Endodermal cell (in vitro differentiated cells): ENCODE measurements at regions not wholly inside any gene's neighbourhood (a gene's known extent, or its start where the extent isn't known, plus 50 kb on each side); places are given as distances from the start of the nearest gene placed in this dataset.

ENCODE experiments used
- DNase-seq: peaks from one replicate; pipeline ENCODE4 v3.0.0-alpha.2; 2017
- H3K27ac ChIP-seq: 2 replicates; pipeline ENCODE4 v1.5.1; 2013; ENCODE audit warnings: mild to moderate bottlenecking, low read depth, low read length, moderate library complexity
- H3K27me3 ChIP-seq: 2 replicates; pipeline ENCODE4 v1.6.1; 2013; ENCODE audit warnings: mild to moderate bottlenecking, low read length, moderate library complexity; ENCODE audit not compliant: insufficient read depth, control insufficient read depth, poor library complexity, severe bottlenecking
- H3K36me3 ChIP-seq: 2 replicates; pipeline ENCODE4 v1.7.0; 2013; ENCODE audit warnings: mild to moderate bottlenecking, low read length, moderate library complexity; ENCODE audit not compliant: control insufficient read depth, insufficient read depth
- H3K4me1 ChIP-seq: one replicate; pipeline ENCODE4 v1.7.0; 2013; ENCODE audit warnings: low read length; ENCODE audit not compliant: control insufficient read depth, insufficient read depth
- H3K4me3 ChIP-seq: 2 replicates; pipeline ENCODE4 v1.5.1; 2013; ENCODE audit warnings: mild to moderate bottlenecking, low read length, moderate library complexity
- H3K9ac ChIP-seq: 2 replicates; pipeline ENCODE4 v1.6.1; 2013; ENCODE audit warnings: mild to moderate bottlenecking, low read length, moderate library complexity; ENCODE audit not compliant: poor library complexity, severe bottlenecking; ENCODE audit errors: extremely low read depth
- H3K9me3 ChIP-seq: 2 replicates; pipeline ENCODE4 v1.6.1; 2013; ENCODE audit warnings: mild to moderate bottlenecking, low read length, moderate library complexity; ENCODE audit not compliant: control insufficient read depth
- H3K27ac Mint-ChIP-seq: 2 replicates; pipeline ENCODE4 v1.8.0; 2020; ENCODE audit warnings: mixed read lengths
- H3K27me3 Mint-ChIP-seq: 2 replicates; pipeline ENCODE4 v1.8.0; 2021; ENCODE audit warnings: mild to moderate bottlenecking, mixed read lengths; ENCODE audit not compliant: insufficient read depth
- H3K36me3 Mint-ChIP-seq: 2 replicates; pipeline ENCODE4 v1.8.0; 2020; ENCODE audit warnings: low read depth, mixed read lengths
- H3K4me1 Mint-ChIP-seq: 2 replicates; pipeline ENCODE4 v1.8.0; 2020; ENCODE audit warnings: mixed read lengths
- H3K4me3 Mint-ChIP-seq: 2 replicates; pipeline ENCODE4 v1.8.0; 2020; ENCODE audit warnings: mild to moderate bottlenecking, moderate library complexity, mixed read lengths
- H3K9me3 Mint-ChIP-seq: 2 replicates; pipeline ENCODE4 v1.8.0; 2020; ENCODE audit warnings: mild to moderate bottlenecking, mixed read lengths
- WGBS, 2 experiments: methylation state at CpG; one replicate each; pipeline versions ENCODE4 v1.1.5 to v1.1.7; 2013; ENCODE audit warnings: missing lambda C conversion rate in 2 of 2, mixed read lengths in 1 of 2; ENCODE audit not compliant: insufficient coverage in 1 of 2, insufficient read length in 1 of 2; 5-methylcytosine and 5-hydroxymethylcytosine counted together
- TF ChIP-seq, protein P1 (sequence below): fragments of 200-600 bp; sonication (generic); conservative IDR thresholded peaks from 2 replicates; pipeline ENCODE4 v1.5.0; 2021; ENCODE audit warnings: antibody characterized with exemption, mild to moderate bottlenecking

DNA sequence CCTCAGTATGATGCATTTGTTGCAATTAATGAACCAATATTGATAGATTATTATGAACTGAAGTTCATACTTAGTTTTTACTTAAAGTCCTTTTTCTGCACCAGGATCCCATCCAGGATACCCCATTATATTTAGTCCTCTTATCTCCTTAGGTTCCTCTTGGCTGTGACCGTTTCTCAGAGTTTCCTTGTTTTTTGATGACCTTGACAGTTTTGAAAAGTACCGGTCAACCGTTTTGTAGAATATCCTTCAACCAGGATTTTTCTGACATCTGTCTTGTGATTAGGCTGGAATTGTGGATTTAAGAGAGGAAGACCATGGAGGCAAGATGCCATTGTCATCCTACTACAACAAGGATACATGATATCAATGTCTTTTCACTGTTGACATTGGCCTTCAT is 98.0 kb upstream of the F13A1 start:
- H3K27me3 ChIP-seq, result no peaks in the 10 kb centered on the region
- WGBS, 2 experiments, result 96% methylated on average over 3 of the region's 3 CpGs; no CpG with 5 or more reads in 1 of the 2 experiments
- TF ChIP-seq, protein P1, sequence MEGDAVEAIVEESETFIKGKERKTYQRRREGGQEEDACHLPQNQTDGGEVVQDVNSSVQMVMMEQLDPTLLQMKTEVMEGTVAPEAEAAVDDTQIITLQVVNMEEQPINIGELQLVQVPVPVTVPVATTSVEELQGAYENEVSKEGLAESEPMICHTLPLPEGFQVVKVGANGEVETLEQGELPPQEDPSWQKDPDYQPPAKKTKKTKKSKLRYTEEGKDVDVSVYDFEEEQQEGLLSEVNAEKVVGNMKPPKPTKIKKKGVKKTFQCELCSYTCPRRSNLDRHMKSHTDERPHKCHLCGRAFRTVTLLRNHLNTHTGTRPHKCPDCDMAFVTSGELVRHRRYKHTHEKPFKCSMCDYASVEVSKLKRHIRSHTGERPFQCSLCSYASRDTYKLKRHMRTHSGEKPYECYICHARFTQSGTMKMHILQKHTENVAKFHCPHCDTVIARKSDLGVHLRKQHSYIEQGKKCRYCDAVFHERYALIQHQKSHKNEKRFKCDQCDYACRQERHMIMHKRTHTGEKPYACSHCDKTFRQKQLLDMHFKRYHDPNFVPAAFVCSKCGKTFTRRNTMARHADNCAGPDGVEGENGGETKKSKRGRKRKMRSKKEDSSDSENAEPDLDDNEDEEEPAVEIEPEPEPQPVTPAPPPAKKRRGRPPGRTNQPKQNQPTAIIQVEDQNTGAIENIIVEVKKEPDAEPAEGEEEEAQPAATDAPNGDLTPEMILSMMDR, result no peak
- no peaks in the 10 kb centered on the region for H3K4me1 ChIP-seq
- no peak overlapping the region for H3K4me3 ChIP-seq
- Mint-ChIP-seq H3K27ac (no peak overlapping the region), H3K9me3 (no peaks in the 10 kb centered on the region), H3K27me3 (no peaks in the 10 kb centered on the region), H3K36me3 (no peaks in the 10 kb centered on the region), H3K4me1 (no peaks in the 10 kb centered on the region), H3K4me3 (no peak overlapping the region)
- DNase-seq, result no peak
- H3K9me3 ChIP-seq, result no peaks in the 10 kb centered on the region
- H3K36me3 ChIP-seq, result no peaks in the 10 kb centered on the region
- H3K9ac ChIP-seq, result no peak overlapping the region
- H3K27ac ChIP-seq, result no peak overlapping the region

DNA sequence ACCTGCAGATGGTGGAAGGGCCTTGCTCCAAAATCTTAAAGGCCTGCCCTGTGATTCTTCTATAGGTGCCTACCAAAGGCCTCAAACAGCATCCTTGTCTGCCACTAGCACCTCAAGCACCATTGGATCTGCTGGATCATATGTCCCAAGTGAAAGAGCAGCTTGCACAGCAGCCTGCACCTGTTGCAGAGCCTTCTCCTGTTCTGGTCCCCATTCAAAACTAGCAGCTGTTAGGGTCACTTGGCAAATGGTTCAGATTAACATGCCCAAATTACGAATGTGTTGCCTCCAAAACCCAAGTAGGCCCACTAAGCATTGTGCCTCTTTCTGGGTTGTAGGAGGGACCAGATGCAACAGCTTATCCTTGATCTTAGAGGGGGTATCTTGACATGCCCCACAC is 99.6 kb upstream of the F13A1 start:
- Histone ChIP-seq H3K4me3 (no peak overlapping the region), H3K4me1 (no peaks in the 10 kb centered on the region), H3K27ac (no peak overlapping the region), H3K27me3 (no peaks in the 10 kb centered on the region), H3K9ac (no peak overlapping the region), H3K9me3 (no peaks in the 10 kb centered on the region), H3K36me3 (no peaks in the 10 kb centered on the region)
- peaks cover 6% of the 10 kb centered on the region for H3K27me3 Mint-ChIP-seq
- no peaks in the 10 kb centered on the region for H3K4me1 Mint-ChIP-seq
- WGBS, 2 experiments, result 74% methylated on average over 1 of the region's 1 CpG; no CpG with 5 or more reads in 1 of the 2 experiments
- H3K27ac Mint-ChIP-seq, result no peak overlapping the region
- H3K9me3 Mint-ChIP-seq, result no peaks in the 10 kb centered on the region
- TF ChIP-seq, protein P1, result no peak
- H3K36me3 Mint-ChIP-seq, result no peaks in the 10 kb centered on the region
- no peak overlapping the region for H3K4me3 Mint-ChIP-seq
- DNase-seq, result no peak

DNA sequence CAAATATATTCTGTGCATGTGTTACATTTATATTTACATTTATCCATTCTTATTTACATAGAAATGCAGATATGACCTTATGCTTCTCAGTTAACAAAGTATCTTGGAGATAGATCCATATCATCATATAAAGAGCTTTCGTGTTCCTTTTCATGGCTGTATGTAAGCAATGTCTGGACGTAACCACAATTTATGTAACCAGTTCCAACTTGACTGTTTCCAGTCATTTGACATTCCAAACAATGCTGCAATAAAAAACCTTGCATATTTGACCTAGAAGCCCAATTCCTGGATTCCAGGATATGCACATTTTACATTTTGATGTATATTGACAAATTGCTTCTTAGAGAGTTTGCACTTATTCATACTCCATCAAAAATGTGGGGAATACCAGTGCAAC is 113.7 kb upstream of the F13A1 start:
- TF ChIP-seq, protein P1, result no peak
- Mint-ChIP-seq H3K4me3 (no peak overlapping the region), H3K4me1 (no peaks in the 10 kb centered on the region), H3K27ac (no peak overlapping the region), H3K36me3 (no peaks in the 10 kb centered on the region), H3K9me3 (peaks cover 3% of the 10 kb centered on the region), H3K27me3 (no peaks in the 10 kb centered on the region)
- DNase-seq, result no peak
- no peaks in the 10 kb centered on the region for H3K27me3 ChIP-seq
- 92 to 100% methylated on average over 2 of the region's 2 CpGs for WGBS, 2 experiments
- H3K4me3 ChIP-seq, result no peak overlapping the region
- H3K36me3 ChIP-seq, result no peaks in the 10 kb centered on the region
- H3K9ac ChIP-seq, result no peak overlapping the region
- H3K9me3 ChIP-seq, result no peaks in the 10 kb centered on the region
- no peak overlapping the region for H3K27ac ChIP-seq
- H3K4me1 ChIP-seq, result no peaks in the 10 kb centered on the region
